ENCODE measurements at regions not wholly inside any gene's neighbourhood (a gene's known extent, or its start where the extent isn't known, plus 50 kb on each side); places are given as distances from the start of the nearest gene placed in this dataset.

- Histone ChIP-seq H2AK5ac (ENCODE audit: low read depth, low read length) (no peak overlapping the region), H2BK120ac (ENCODE audit: low read depth, low read length) (no peak overlapping the region), H3K14ac (replicated peaks; ENCODE audit: low read depth, low read length) (no peak overlapping the region), H2BK20ac (ENCODE audit: low read depth, low read length) (no peak overlapping the region), H2AFZ (replicated peaks; ENCODE audit: low read length, poor library complexity) (no peak overlapping the region), H4K5ac (ENCODE audit: low read depth, low read length) (no peak overlapping the region), H4K8ac (ENCODE audit: low read depth in 2 of 2, low read length in 2 of 2) (no peak overlapping the region), H3K4me3 (ENCODE audit: insufficient read depth, low read depth, low read length) (no peak overlapping the region), H3K27ac (ENCODE audit: insufficient read depth, low read length) (no peak overlapping the region), H3K4ac (ENCODE audit: low read depth, low read length) (no peak overlapping the region), H3K27me3 (ENCODE audit: control insufficient read depth, insufficient read depth, low read length) (peaks cover 1% of the 10 kb centered on the region), H4K91ac (ENCODE audit: insufficient read depth, low read depth, low read length) (no peak overlapping the region), H3K56ac (ENCODE audit: extremely low read depth, insufficient read depth, low read length) (no peak overlapping the region), H3K18ac (ENCODE audit: low read depth, low read length) (no peak overlapping the region), H2AK9ac (replicated peaks; ENCODE audit: low read depth, low read length, poor library complexity) (no peak overlapping the region), H3K9ac (ENCODE audit: low read depth, low read length) (no peak overlapping the region), H3K23ac (ENCODE audit: low read depth, low read length) (no peak overlapping the region), H3K79me1 (ENCODE audit: low read depth in 1 of 2, low read length in 2 of 2) (no peaks in the 10 kb centered on the region), H2BK5ac (ENCODE audit: low read depth, low read length, poor library complexity, severe bottlenecking) (no peak overlapping the region), H3K9me1 (ENCODE audit: insufficient read depth, low read length) (no peaks in the 10 kb centered on the region), H2BK15ac (ENCODE audit: low read depth, low read length) (no peak overlapping the region), H3K4me1 (ENCODE audit: control insufficient read depth, insufficient read depth, low read length) (no peaks in the 10 kb centered on the region), H3K4me2 (ENCODE audit: low read depth, low read length) (no peak overlapping the region), H3K9me3 (ENCODE audit: control insufficient read depth, insufficient read depth, low read length) (no peaks in the 10 kb centered on the region), H3K36me3 (ENCODE audit: control insufficient read depth, insufficient read depth, low read length) (no peaks in the 10 kb centered on the region), H4K20me1 (ENCODE audit: insufficient read depth, low read length) (no peaks in the 10 kb centered on the region)
- TF ChIP-seq BHLHE40 (IDR thresholded peaks at IDR 0.05; ENCODE audit: low read depth, low read length): no peak
- in situ Hi-C loops (cut with MboI; ENCODE audit: low sequenced_read_pairs): no loop called here
- ChIA-PET CTCF (interaction anchor here (1.0 kb wide), 1 partner anchor 9 kb away, joined by 3 read pairs; no protein-coding TSS in a partner anchor), POLR2A (ENCODE audit: unreplicated experiment) (no interaction called here)
- dilution Hi-C loops (cut with HindIII; ENCODE audit: low sequenced_read_pairs, unreplicated experiment): no loop called here
- intact Hi-C loops (cut with micrococcal nuclease): no loop called here
- ATAC-seq (ENCODE audit: low read depth) (no peak), DNase-seq (no peak)
- 42% methylated on average over 2 of the region's 4 CpGs; no CpG with 5 or more reads in 1 of the 2 experiments for WGBS, 2 experiments (ENCODE audit: extremely low coverage in 2 of 2, insufficient read length in 1 of 2)
- no TSS peak for BruUV-seq (replicated peaks)
Observed at GRCh38 chr1:163440090-163440489, 118.3 kb downstream of the NUF2 start.

Data from IMR-90 (cell line).